ENCODE measurements at regions not wholly inside any gene's neighbourhood (a gene's known extent, or its start where the extent isn't known, plus 50 kb on each side); places are given as distances from the start of the nearest gene placed in this dataset.

DNA sequence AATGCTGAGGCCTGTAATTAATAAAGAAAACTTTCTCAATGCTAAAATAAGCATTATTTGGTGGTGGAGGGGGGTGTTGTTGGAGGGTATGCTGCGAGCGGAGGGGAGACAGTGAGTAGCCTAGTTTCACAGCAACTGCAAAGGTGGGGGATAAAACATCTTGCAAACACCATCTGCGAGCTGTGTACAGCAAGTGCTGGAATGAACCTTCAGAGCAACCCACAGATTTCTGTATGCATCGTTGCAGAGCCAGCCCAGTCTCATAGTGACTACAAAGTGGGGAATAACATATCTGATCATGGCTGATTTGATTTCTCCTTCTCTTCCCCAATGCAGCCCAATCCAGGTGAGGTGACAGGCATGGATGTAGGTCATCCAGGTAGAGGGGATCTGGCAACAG, 80.7 kb upstream of the COG2 start:
- Histone ChIP-seq H3K4me1 (ENCODE audit: control insufficient read depth in 4 of 4, insufficient read depth in 4 of 4, low read length in 3 of 4) (no peaks in the 10 kb centered on the region), H3K9ac (ENCODE audit: low read depth in 1 of 2, low read length in 2 of 2) (no peak overlapping the region), H3K27ac (ENCODE audit: low read depth in 1 of 2, low read length in 2 of 2) (no peak overlapping the region), H3K27me3 (ENCODE audit: control insufficient read depth in 4 of 4, insufficient read depth in 4 of 4, low read length in 3 of 4) (no peaks in the 10 kb centered on the region), H3K9me3 (ENCODE audit: control insufficient read depth in 4 of 4, low read length in 3 of 4) (no peaks in the 10 kb centered on the region), H3K36me3 (ENCODE audit: control insufficient read depth in 4 of 4, insufficient read depth in 3 of 4, low read depth in 1 of 4, low read length in 3 of 4) (no peaks in the 10 kb centered on the region), H3K4me3 (ENCODE audit: low read depth in 1 of 3, low read length in 3 of 3) (no peak overlapping the region)
- no peak for TF ChIP-seq HNF4G (IDR thresholded peaks at IDR 0.05)
- no peak for TF ChIP-seq YY1 (IDR thresholded peaks at IDR 0.05)
- no peak for TF ChIP-seq GABPA (IDR thresholded peaks at IDR 0.05 in 1 of 2, conservative IDR thresholded peaks at IDR 0.05 in 1 of 2)
- TF ChIP-seq RAD21 (IDR thresholded peaks at IDR 0.05) = no peak
- no peak for TF ChIP-seq ATF3 (IDR thresholded peaks at IDR 0.05)
- no peak for TF ChIP-seq HNF4A (conservative IDR thresholded peaks at IDR 0.05)
- TF ChIP-seq MAX (IDR thresholded peaks at IDR 0.05) = no peak
- TF ChIP-seq EGR1 (IDR thresholded peaks at IDR 0.05; ENCODE audit: low read depth in 2 of 2) = no peak
- TF ChIP-seq TAF1 (conservative IDR thresholded peaks at IDR 0.05) = no peak
- TF ChIP-seq ZBTB33 (IDR thresholded peaks at IDR 0.05) = no peak
- TF ChIP-seq CTCF (IDR thresholded peaks at IDR 0.05; ENCODE audit: low read depth, low read length, missing input control) = no peak
- no peak for TF ChIP-seq RXRA (IDR thresholded peaks at IDR 0.05)
- TF ChIP-seq JUND (IDR thresholded peaks at IDR 0.05) = no peak
- TF ChIP-seq FOXA1 (IDR thresholded peaks at IDR 0.05) = no peak
- no peak for TF ChIP-seq FOXA2 (IDR thresholded peaks at IDR 0.05)
- DNase-seq (ENCODE audit: low spot score) = no peak
- WGBS = 89% methylated on average over 4 of the region's 4 CpGs

- H3K36me3 ChIP-seq (ENCODE audit: control insufficient read depth in 4 of 4, insufficient read depth in 3 of 4, low read depth in 1 of 4, low read length in 3 of 4) = no peaks in the 10 kb centered on the region
- no peak for TF ChIP-seq GABPA (IDR thresholded peaks at IDR 0.05 in 1 of 2, conservative IDR thresholded peaks at IDR 0.05 in 1 of 2)
- TF ChIP-seq TAF1 (conservative IDR thresholded peaks at IDR 0.05) = no peak
- no peak for TF ChIP-seq REST (IDR thresholded peaks at IDR 0.05)
- no peak for TF ChIP-seq ZBTB33 (IDR thresholded peaks at IDR 0.05)
- no peak for TF ChIP-seq RAD21 (IDR thresholded peaks at IDR 0.05)
- no peak for TF ChIP-seq FOXA2 (IDR thresholded peaks at IDR 0.05)
- TF ChIP-seq ATF3 (IDR thresholded peaks at IDR 0.05) = no peak
- no peak for TF ChIP-seq HNF4A (conservative IDR thresholded peaks at IDR 0.05)
- no peak for TF ChIP-seq HNF4G (IDR thresholded peaks at IDR 0.05)
- no peak for TF ChIP-seq MAX (IDR thresholded peaks at IDR 0.05)
- no peak for TF ChIP-seq JUND (IDR thresholded peaks at IDR 0.05)
- no peak for TF ChIP-seq NR2F2 (IDR thresholded peaks at IDR 0.05)
- no peak for TF ChIP-seq EGR1 (IDR thresholded peaks at IDR 0.05; ENCODE audit: low read depth in 2 of 2)
- TF ChIP-seq RXRA (IDR thresholded peaks at IDR 0.05) = no peak
- no peak for TF ChIP-seq SP1 (IDR thresholded peaks at IDR 0.05)
- no peak overlapping the region for H3K27ac ChIP-seq (ENCODE audit: low read depth in 1 of 2, low read length in 2 of 2)
- H3K27me3 ChIP-seq (ENCODE audit: control insufficient read depth in 4 of 4, insufficient read depth in 4 of 4, low read length in 3 of 4) = no peaks in the 10 kb centered on the region
- no peak overlapping the region for H3K9ac ChIP-seq (ENCODE audit: low read depth in 1 of 2, low read length in 2 of 2)
- 69% methylated on average over 5 of the region's 5 CpGs for WGBS
- no peak for DNase-seq (ENCODE audit: low spot score)
- no peaks in the 10 kb centered on the region for H3K4me1 ChIP-seq (ENCODE audit: control insufficient read depth in 4 of 4, insufficient read depth in 4 of 4, low read length in 3 of 4)
- no peaks in the 10 kb centered on the region for H3K9me3 ChIP-seq (ENCODE audit: control insufficient read depth in 4 of 4, low read length in 3 of 4)
- no peak overlapping the region for H3K4me3 ChIP-seq (ENCODE audit: low read depth in 1 of 3, low read length in 3 of 3)
Observed at GRCh38 chr1:230558324-230558723, 84.0 kb upstream of the COG2 start.
